ENCODE measurements at regions not wholly inside any gene's neighbourhood (a gene's known extent, or its start where the extent isn't known, plus 50 kb on each side); places are given as distances from the start of the nearest gene placed in this dataset.

DNA sequence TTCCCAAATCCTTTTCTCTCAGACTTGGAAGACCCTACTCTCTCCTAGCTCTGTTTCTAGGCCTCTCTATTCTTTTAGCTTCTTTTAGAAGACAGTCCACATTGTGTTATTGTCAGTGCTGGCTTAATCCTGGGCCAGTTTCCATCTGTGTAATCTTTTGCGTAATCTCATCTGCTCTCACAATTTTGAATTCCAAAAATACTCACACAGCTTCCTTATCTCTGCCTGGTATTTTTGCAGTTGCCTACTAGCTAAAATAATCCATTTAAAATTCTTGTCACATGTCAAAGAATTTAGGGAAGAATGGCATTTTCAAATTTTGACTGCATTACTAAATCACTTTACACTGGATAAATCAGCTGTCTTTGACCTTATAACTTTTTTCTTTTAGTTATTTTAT is 200.6 kb upstream of the MEX3C start:
- Histone ChIP-seq H3K27ac (ENCODE audit: low read length) (no peak overlapping the region), H3K79me2 (ENCODE audit: low read length) (no peaks in the 10 kb centered on the region), H3K4me1 (ENCODE audit: low read length) (no peaks in the 10 kb centered on the region), H3K9ac (ENCODE audit: low read length) (no peak overlapping the region), H4K20me1 (ENCODE audit: insufficient read depth, low read length) (no peaks in the 10 kb centered on the region), H3K9me3 (replicated peaks; ENCODE audit: insufficient read depth, low read length) (no peaks in the 10 kb centered on the region), H3F3A (ENCODE audit: insufficient read depth, low read length) (no peaks in the 10 kb centered on the region), H2AFZ (ENCODE audit: low read length) (no peak overlapping the region), H3K4me2 (ENCODE audit: low read depth, low read length) (no peak overlapping the region), H3K4me3 (ENCODE audit: low read length) (no peak overlapping the region), H3K27me3 (replicated peaks; ENCODE audit: insufficient read depth, low read length) (no peaks in the 10 kb centered on the region), H3K36me3 (replicated peaks; ENCODE audit: insufficient read depth, low read length) (no peaks in the 10 kb centered on the region), H3K9me2 (replicated peaks; ENCODE audit: insufficient read depth, low read length) (no peaks in the 10 kb centered on the region)
- DNase-seq: no peak
- TF ChIP-seq EZH2 (optimal IDR thresholded peaks at IDR 0.05; ENCODE audit: low read depth, low read length) (no peak), EZH2phosphoT487 (IDR thresholded peaks at IDR 0.05; ENCODE audit: low read length) (no peak)
- TF ChIP-seq, protein P1, sequence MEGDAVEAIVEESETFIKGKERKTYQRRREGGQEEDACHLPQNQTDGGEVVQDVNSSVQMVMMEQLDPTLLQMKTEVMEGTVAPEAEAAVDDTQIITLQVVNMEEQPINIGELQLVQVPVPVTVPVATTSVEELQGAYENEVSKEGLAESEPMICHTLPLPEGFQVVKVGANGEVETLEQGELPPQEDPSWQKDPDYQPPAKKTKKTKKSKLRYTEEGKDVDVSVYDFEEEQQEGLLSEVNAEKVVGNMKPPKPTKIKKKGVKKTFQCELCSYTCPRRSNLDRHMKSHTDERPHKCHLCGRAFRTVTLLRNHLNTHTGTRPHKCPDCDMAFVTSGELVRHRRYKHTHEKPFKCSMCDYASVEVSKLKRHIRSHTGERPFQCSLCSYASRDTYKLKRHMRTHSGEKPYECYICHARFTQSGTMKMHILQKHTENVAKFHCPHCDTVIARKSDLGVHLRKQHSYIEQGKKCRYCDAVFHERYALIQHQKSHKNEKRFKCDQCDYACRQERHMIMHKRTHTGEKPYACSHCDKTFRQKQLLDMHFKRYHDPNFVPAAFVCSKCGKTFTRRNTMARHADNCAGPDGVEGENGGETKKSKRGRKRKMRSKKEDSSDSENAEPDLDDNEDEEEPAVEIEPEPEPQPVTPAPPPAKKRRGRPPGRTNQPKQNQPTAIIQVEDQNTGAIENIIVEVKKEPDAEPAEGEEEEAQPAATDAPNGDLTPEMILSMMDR (IDR thresholded peaks at IDR 0.05; ENCODE audit: low read length): no peak

DNA sequence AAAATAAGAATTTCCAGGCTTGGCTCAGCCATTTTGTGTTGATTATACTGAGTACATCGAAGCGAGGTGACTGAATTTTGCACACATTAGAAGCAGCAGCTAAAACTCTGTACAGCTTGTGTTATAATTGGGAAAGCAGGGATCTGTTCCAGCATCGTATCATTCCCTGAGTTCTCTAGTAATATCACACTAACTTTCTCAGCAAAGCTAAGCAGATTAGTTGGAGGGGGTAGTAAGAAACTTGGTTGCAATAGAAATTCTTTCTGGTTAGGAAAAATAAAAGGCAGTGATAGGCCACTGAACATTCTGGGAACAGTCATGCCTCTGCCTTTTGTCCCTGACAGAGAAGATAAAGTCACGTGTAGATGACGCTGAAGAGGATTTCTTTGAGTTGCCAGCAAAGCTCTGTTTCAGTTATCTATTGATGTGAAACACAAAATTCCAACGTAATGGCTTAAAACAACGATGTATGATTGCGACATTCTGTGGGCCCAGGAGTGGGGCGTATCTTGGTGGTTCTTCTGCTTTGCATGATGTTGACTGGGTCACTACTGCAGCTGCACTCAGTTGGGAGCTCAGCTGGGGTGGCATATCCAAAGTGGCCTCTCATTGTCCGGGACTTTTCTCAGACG is 202.1 kb upstream of the MEX3C start:
- H3K27me3 ChIP-seq (replicated peaks; ENCODE audit: insufficient read depth, low read length): no peaks in the 10 kb centered on the region
- H2AFZ ChIP-seq (ENCODE audit: low read length): no peak overlapping the region
- H3K4me1 ChIP-seq (ENCODE audit: low read length): no peaks in the 10 kb centered on the region
- H3K79me2 ChIP-seq (ENCODE audit: low read length): no peaks in the 10 kb centered on the region
- TF ChIP-seq EZH2 (optimal IDR thresholded peaks at IDR 0.05; ENCODE audit: low read depth, low read length) (no peak), EZH2phosphoT487 (IDR thresholded peaks at IDR 0.05; ENCODE audit: low read length) (no peak)
- TF ChIP-seq, protein P1 (IDR thresholded peaks at IDR 0.05; ENCODE audit: low read length): no peak
- H3K4me3 ChIP-seq (ENCODE audit: low read length): no peak overlapping the region
- no peak for DNase-seq
- H3K27ac ChIP-seq (ENCODE audit: low read length): no peak overlapping the region
- H3K4me2 ChIP-seq (ENCODE audit: low read depth, low read length): no peak overlapping the region
- H3K9me2 ChIP-seq (replicated peaks; ENCODE audit: insufficient read depth, low read length): no peaks in the 10 kb centered on the region
- H3F3A ChIP-seq (ENCODE audit: insufficient read depth, low read length): no peaks in the 10 kb centered on the region
- no peaks in the 10 kb centered on the region for H4K20me1 ChIP-seq (ENCODE audit: insufficient read depth, low read length)
- H3K36me3 ChIP-seq (replicated peaks; ENCODE audit: insufficient read depth, low read length): no peaks in the 10 kb centered on the region
- H3K9me3 ChIP-seq (replicated peaks; ENCODE audit: insufficient read depth, low read length): no peaks in the 10 kb centered on the region
- no peak overlapping the region for H3K9ac ChIP-seq (ENCODE audit: low read length)

DNA sequence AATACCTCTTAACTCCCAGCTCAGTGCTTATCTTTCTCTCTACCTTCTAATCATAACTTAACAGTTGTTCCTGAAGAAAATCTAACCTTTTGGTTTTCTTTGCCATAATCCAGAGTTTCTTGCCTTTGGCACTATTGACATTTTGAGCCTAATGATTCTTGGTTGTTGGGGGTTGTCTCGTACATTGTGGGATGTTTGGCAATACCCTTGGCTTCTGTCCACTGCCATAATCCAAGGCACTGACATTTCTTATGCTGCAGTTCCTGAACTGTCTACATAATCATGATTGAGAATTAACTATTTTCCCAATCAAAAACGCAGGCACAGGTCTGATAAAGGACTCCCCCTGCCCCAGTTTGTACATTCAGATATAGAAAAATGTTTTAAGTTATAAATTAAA is 203.2 kb upstream of the MEX3C start:
- DNase-seq: no peak
- H3K9me2 ChIP-seq (replicated peaks; ENCODE audit: insufficient read depth, low read length): no peaks in the 10 kb centered on the region
- H3K4me1 ChIP-seq (ENCODE audit: low read length): no peaks in the 10 kb centered on the region
- H2AFZ ChIP-seq (ENCODE audit: low read length): no peak overlapping the region
- no peaks in the 10 kb centered on the region for H4K20me1 ChIP-seq (ENCODE audit: insufficient read depth, low read length)
- H3K4me3 ChIP-seq (ENCODE audit: low read length): no peak overlapping the region
- H3K4me2 ChIP-seq (ENCODE audit: low read depth, low read length): no peak overlapping the region
- H3F3A ChIP-seq (ENCODE audit: insufficient read depth, low read length): no peaks in the 10 kb centered on the region
- H3K9me3 ChIP-seq (replicated peaks; ENCODE audit: insufficient read depth, low read length): no peaks in the 10 kb centered on the region
- no peaks in the 10 kb centered on the region for H3K36me3 ChIP-seq (replicated peaks; ENCODE audit: insufficient read depth, low read length)
- no peak overlapping the region for H3K27ac ChIP-seq (ENCODE audit: low read length)
- no peak overlapping the region for H3K9ac ChIP-seq (ENCODE audit: low read length)
- no peaks in the 10 kb centered on the region for H3K79me2 ChIP-seq (ENCODE audit: low read length)
- TF ChIP-seq, protein P1 (IDR thresholded peaks at IDR 0.05; ENCODE audit: low read length): no peak
- TF ChIP-seq EZH2 (optimal IDR thresholded peaks at IDR 0.05; ENCODE audit: low read depth, low read length) (no peak), EZH2phosphoT487 (IDR thresholded peaks at IDR 0.05; ENCODE audit: low read length) (no peak)
- no peaks in the 10 kb centered on the region for H3K27me3 ChIP-seq (replicated peaks; ENCODE audit: insufficient read depth, low read length)
